WERI-Rb-1 (cell line): ENCODE measurements at regions not wholly inside any gene's neighbourhood (a gene's known extent, or its start where the extent isn't known, plus 50 kb on each side); places are given as distances from the start of the nearest gene placed in this dataset.
"Not testable (repeated sequence)": the region's sequence is repeated elsewhere in the genome, so short reads cannot be mapped to it uniquely, and the experiment has no call there.

ENCODE experiments used
- DNase-seq: peaks from one replicate; pipeline ENCODE4 v3.0.0-alpha.2; 2020
- H3K27ac ChIP-seq: fragments of 250-450 bp; sonication (Bioruptor Pico); 2 replicates; pipeline ENCODE4 v1.5.1; 2020; ENCODE audit warnings: mild to moderate bottlenecking, moderate library complexity
- H3K27me3 ChIP-seq: fragments of 250-450 bp; sonication (Bioruptor Pico); 2 replicates; pipeline ENCODE4 v1.5.1; 2021; ENCODE audit warnings: mild to moderate bottlenecking, low read depth, moderate library complexity; ENCODE audit not compliant: insufficient read depth, severe bottlenecking
- H3K36me3 ChIP-seq: fragments of 250-450 bp; sonication (Bioruptor Pico); 2 replicates; pipeline ENCODE4 v1.5.1; 2020; ENCODE audit warnings: mild to moderate bottlenecking, moderate library complexity
- H3K4me3 ChIP-seq: 2 replicates; pipeline ENCODE4 v1.5.1; 2011; ENCODE audit warnings: low read depth, mild to moderate bottlenecking, control low read depth, low read length
- H3K9me3 ChIP-seq: fragments of 250-450 bp; sonication (Bioruptor Pico); 2 replicates; pipeline ENCODE4 v1.5.1; 2021; ENCODE audit warnings: mild to moderate bottlenecking, moderate library complexity; ENCODE audit not compliant: severe bottlenecking
- CTCF ChIP-seq: IDR thresholded peaks from 2 replicates; pipeline ENCODE4 v1.5.1; 2011; ENCODE audit warnings: low read depth, mild to moderate bottlenecking, control low read depth, inconsistent platforms, low read length

- Histone ChIP-seq H3K27ac (peak overlapping the region; percentile 1; the same call in 1 of the 2 replicates), H3K27me3 (no peaks in the 10 kb centered on the region), H3K9me3 (no peaks in the 10 kb centered on the region), H3K4me3 (no peak overlapping the region), H3K36me3 (no peaks in the 10 kb centered on the region)
- no peak for TF ChIP-seq CTCF
- DNase-seq = no peak
Observed at GRCh38 chr2:14773696-14774095, 141.2 kb downstream of the LRATD1 start.

- no peak for TF ChIP-seq CTCF
- no peaks in the 10 kb centered on the region for H3K9me3 ChIP-seq
Observed at GRCh38 chr2:14774436-14774968, 142.0 kb downstream of the LRATD1 start.

GRCh38 chr2:14776216-14776615, 143.7 kb downstream of the LRATD1 start:
- Histone ChIP-seq H3K9me3 (no peaks in the 10 kb centered on the region), H3K27ac (no peak overlapping the region), H3K36me3 (no peaks in the 10 kb centered on the region), H3K4me3 (no peak overlapping the region), H3K27me3 (no peaks in the 10 kb centered on the region)
- no peak for DNase-seq
- TF ChIP-seq CTCF = no peak

More at GRCh38 chr2:14774436-14774968, 142.0 kb downstream of the LRATD1 start:
- peak overlapping the region; percentile 1; the same call in 1 of the 2 replicates for H3K27ac ChIP-seq
- peak; percentile 21 for DNase-seq
- no peaks in the 10 kb centered on the region for H3K36me3 ChIP-seq
- no peak overlapping the region for H3K4me3 ChIP-seq
- H3K27me3 ChIP-seq = no peaks in the 10 kb centered on the region

- no peak for TF ChIP-seq CTCF
- peaks cover 4% of the 10 kb centered on the region for H3K9me3 ChIP-seq
- H3K27me3 ChIP-seq = no peaks in the 10 kb centered on the region
Observed at GRCh38 chr2:14778015-14778414, 145.5 kb downstream of the LRATD1 start.

GRCh38 chr2:14779252-14779651, 146.7 kb downstream of the LRATD1 start:
- Histone ChIP-seq H3K36me3 (no peaks in the 10 kb centered on the region), H3K4me3 (no peak overlapping the region), H3K27ac (no peak overlapping the region), H3K9me3 (peaks cover 7% of the 10 kb centered on the region), H3K27me3 (no peaks in the 10 kb centered on the region)
- no peak for DNase-seq
- TF ChIP-seq CTCF = no peak

More at GRCh38 chr2:14778015-14778414, 145.5 kb downstream of the LRATD1 start:
- Histone ChIP-seq H3K36me3 (no peaks in the 10 kb centered on the region), H3K4me3 (no peak overlapping the region), H3K27ac (no peak overlapping the region)
- no peak for DNase-seq

GRCh38 chr2:14781142-14781541, 148.6 kb downstream of the LRATD1 start:
- no peaks in the 10 kb centered on the region for H3K27me3 ChIP-seq
- peaks cover 13% of the 10 kb centered on the region for H3K9me3 ChIP-seq
- TF ChIP-seq CTCF = no peak
- no peak overlapping the region for H3K27ac ChIP-seq
- no peaks in the 10 kb centered on the region for H3K36me3 ChIP-seq
- no peak for DNase-seq
- H3K4me3 ChIP-seq = no peak overlapping the region

GRCh38 chr2:14788814-14789213, 156.3 kb downstream of the LRATD1 start:
- H3K4me3 ChIP-seq, H3K27ac ChIP-seq, DNase-seq, H3K36me3 ChIP-seq, H3K27me3 ChIP-seq: not testable (repeated sequence)
- H3K9me3 ChIP-seq = peaks cover 33% of the 10 kb centered on the region
